SK-N-MC (cell line): ENCODE measurements at regions not wholly inside any gene's neighbourhood (a gene's known extent, or its start where the extent isn't known, plus 50 kb on each side); places are given as distances from the start of the nearest gene placed in this dataset.

Source experiments
- EZH2 ChIP-seq: fragments of 200-600 bp; sonication (generic); IDR thresholded peaks from one replicate; pipeline ENCODE4 v1.6.1; 2017; ENCODE audit warnings: antibody characterized with exemption
- POLR2AphosphoS5 ChIP-seq: IDR thresholded peaks from 2 replicates; pipeline ENCODE4 v1.6.1; 2012; ENCODE audit warnings: mild to moderate bottlenecking, low read depth, low read length, borderline replicate concordance

- TF ChIP-seq POLR2AphosphoS5, result no peak
- TF ChIP-seq EZH2, result no peak
These were observed 280.6 kb upstream of the ZFP42 start for GRCh38 chr4:187714957-187715356.
